ENCODE measurements at regions not wholly inside any gene's neighbourhood (a gene's known extent, or its start where the extent isn't known, plus 50 kb on each side); places are given as distances from the start of the nearest gene placed in this dataset.
"Not testable (repeated sequence)": the region's sequence is repeated elsewhere in the genome, so short reads cannot be mapped to it uniquely, and the experiment has no call there.

GRCh38 chr17:22091041-22091679, 398.8 kb downstream of the KCNJ18 start:
- TF ChIP-seq MEF2D (CRISPR knock-in tag; IDR thresholded peaks at IDR 0.05); MAF1 (CRISPR knock-in tag; IDR thresholded peaks at IDR 0.05; ENCODE audit: borderline replicate concordance); POLR2AphosphoS5 (IDR thresholded peaks at IDR 0.05; ENCODE audit: low read depth, low read length); CTCF (CRISPR knock-in tag; IDR thresholded peaks at IDR 0.05); USF2 (IDR thresholded peaks at IDR 0.05; ENCODE audit: low read depth, low read length); USF2 (CRISPR knock-in tag; IDR thresholded peaks at IDR 0.05; ENCODE audit: borderline replicate concordance); SIN3A (IDR thresholded peaks at IDR 0.05; ENCODE audit: borderline replicate concordance, low read depth, low read length); BCLAF1 (IDR thresholded peaks at IDR 0.05): not testable (repeated sequence)
